ENCODE measurements at regions not wholly inside any gene's neighbourhood (a gene's known extent, or its start where the extent isn't known, plus 50 kb on each side); places are given as distances from the start of the nearest gene placed in this dataset.

- TF ChIP-seq GATA3 (IDR thresholded peaks at IDR 0.05; ENCODE audit: low read depth, low read length) = no peak
- no peak for TF ChIP-seq GATA2 (IDR thresholded peaks at IDR 0.05; ENCODE audit: low read depth, low read length)
Observed at GRCh38 chr2:83112858-83113257, 1346.2 kb downstream of the SUCLG1 start.

Data from SH-SY5Y (cell line).